ENCODE measurements at regions not wholly inside any gene's neighbourhood (a gene's known extent, or its start where the extent isn't known, plus 50 kb on each side); places are given as distances from the start of the nearest gene placed in this dataset.

- DNase-seq (ENCODE audit: low spot score in 2 of 2) (no peak), ATAC-seq (no peak)
- Mint-ChIP-seq H3K9me3 (no peaks in the 10 kb centered on the region), H3K36me3 (no peaks in the 10 kb centered on the region), H3K27ac (no peak overlapping the region)
Observed at GRCh38 chr16:55942821-55943220, 67.6 kb upstream of the CES5A start.

- ATAC-seq (no peak), DNase-seq (ENCODE audit: low spot score in 2 of 2) (no peak)
- H3K36me3 Mint-ChIP-seq = no peaks in the 10 kb centered on the region
- no peak overlapping the region for H3K27ac Mint-ChIP-seq
- no peaks in the 10 kb centered on the region for H3K9me3 Mint-ChIP-seq
Observed at GRCh38 chr16:55941552-55941951, 66.4 kb upstream of the CES5A start.

GRCh38 chr16:55938126-55938525 is 63.0 kb upstream of the CES5A start:
- ATAC-seq = no peak
- no peak for DNase-seq (ENCODE audit: low spot score in 2 of 2)
- peaks cover 0 to 4% of the 10 kb centered on the region in 2 donors for H3K9me3 Mint-ChIP-seq
- H3K27ac Mint-ChIP-seq = no peak overlapping the region
- H3K36me3 Mint-ChIP-seq = no peaks in the 10 kb centered on the region

GRCh38 chr16:55933038-55933437 is 57.9 kb upstream of the CES5A start:
- Mint-ChIP-seq H3K9me3 (peaks cover 4 to 8% of the 10 kb centered on the region in 2 donors), H3K36me3 (no peaks in the 10 kb centered on the region), H3K27ac (no peak overlapping the region)
- no peak for ATAC-seq
- DNase-seq (ENCODE audit: low spot score in 2 of 2) = no peak

GRCh38 chr16:55930036-55930435 is 54.9 kb upstream of the CES5A start:
- Mint-ChIP-seq H3K36me3 (no peaks in the 10 kb centered on the region), H3K9me3 (peaks cover 4 to 8% of the 10 kb centered on the region in 2 donors), H3K27ac (no peak overlapping the region)
- DNase-seq (ENCODE audit: low spot score in 2 of 2) (no peak), ATAC-seq (no peak)

- ATAC-seq = no peak
- no peaks in the 10 kb centered on the region for H3K36me3 Mint-ChIP-seq
- DNase-seq (ENCODE audit: low spot score in 2 of 2) = no peak
- H3K9me3 Mint-ChIP-seq = peaks cover 4 to 8% of the 10 kb centered on the region in 2 donors
- H3K27ac Mint-ChIP-seq = no peak overlapping the region
Observed at GRCh38 chr16:55929181-55929580, 54.0 kb upstream of the CES5A start.

GRCh38 chr16:55925242-55925641 is 50.1 kb upstream of the CES5A start:
- no peak overlapping the region for H3K27ac Mint-ChIP-seq
- H3K9me3 Mint-ChIP-seq = peaks cover 5 to 6% of the 10 kb centered on the region in 2 donors
- ATAC-seq (no peak), DNase-seq (ENCODE audit: low spot score in 2 of 2) (no peak)
- H3K36me3 Mint-ChIP-seq = peaks cover 0 to 9% of the 10 kb centered on the region in 2 donors

All from activated naive CD4-positive, alpha-beta T cell treated with anti-CD3 and anti-CD28 coated beads, Interleukin-2, amount 50 U/mL, for 72 hours (primary cell).